ENCODE measurements at regions not wholly inside any gene's neighbourhood (a gene's known extent, or its start where the extent isn't known, plus 50 kb on each side); places are given as distances from the start of the nearest gene placed in this dataset.
"Not testable (repeated sequence)": the region's sequence is repeated elsewhere in the genome, so short reads cannot be mapped to it uniquely, and the experiment has no call there.

- Histone ChIP-seq H3K79me2 (ENCODE audit: insufficient read depth, low read depth) (no peaks in the 10 kb centered on the region), H2AFZ (ENCODE audit: low read depth) (no peak overlapping the region), H3K9ac (no peak overlapping the region), H3K4me3 (IDR thresholded peaks at IDR 0.05; ENCODE audit: insufficient read depth, low read depth, low read length) (no peak overlapping the region), H3K27ac (no peak overlapping the region), H4K20me1 (ENCODE audit: insufficient read depth) (no peaks in the 10 kb centered on the region), H3K27me3 (ENCODE audit: insufficient read depth, low read depth) (no peaks in the 10 kb centered on the region), H3K4me1 (ENCODE audit: low read depth, poor library complexity, severe bottlenecking) (no peaks in the 10 kb centered on the region), H3K36me3 (ENCODE audit: insufficient read depth) (no peaks in the 10 kb centered on the region), H3K4me2 (no peak overlapping the region)
- TF ChIP-seq CTCF (conservative IDR thresholded peaks at IDR 0.05; ENCODE audit: low read depth, low read length): no peak
Measured at GRCh38 chr3:153927107-153927506, 194.1 kb upstream of the ARHGEF26 start.

GRCh38 chr3:153928851-153929250 is 192.3 kb upstream of the ARHGEF26 start:
- H2AFZ ChIP-seq (ENCODE audit: low read depth): no peak overlapping the region
- no peak for TF ChIP-seq CTCF (conservative IDR thresholded peaks at IDR 0.05; ENCODE audit: low read depth, low read length)
- H3K9ac ChIP-seq: no peak overlapping the region
- no peaks in the 10 kb centered on the region for H4K20me1 ChIP-seq (ENCODE audit: insufficient read depth)
- no peaks in the 10 kb centered on the region for H3K27me3 ChIP-seq (ENCODE audit: insufficient read depth, low read depth)
- H3K79me2 ChIP-seq (ENCODE audit: insufficient read depth, low read depth): no peaks in the 10 kb centered on the region
- H3K36me3 ChIP-seq (ENCODE audit: insufficient read depth): no peaks in the 10 kb centered on the region
- no peak overlapping the region for H3K27ac ChIP-seq
- no peak overlapping the region for H3K4me2 ChIP-seq
- H3K4me3 ChIP-seq (IDR thresholded peaks at IDR 0.05; ENCODE audit: insufficient read depth, low read depth, low read length): no peak overlapping the region
- H3K4me1 ChIP-seq (ENCODE audit: low read depth, poor library complexity, severe bottlenecking): no peaks in the 10 kb centered on the region

GRCh38 chr3:153933481-153933880 is 187.7 kb upstream of the ARHGEF26 start:
- not testable (repeated sequence) for H3K79me2 ChIP-seq (ENCODE audit: insufficient read depth, low read depth); H3K27ac ChIP-seq; H3K4me1 ChIP-seq (ENCODE audit: low read depth, poor library complexity, severe bottlenecking); H3K4me3 ChIP-seq (IDR thresholded peaks at IDR 0.05; ENCODE audit: insufficient read depth, low read depth, low read length); H2AFZ ChIP-seq (ENCODE audit: low read depth); H3K9ac ChIP-seq; H3K36me3 ChIP-seq (ENCODE audit: insufficient read depth); H3K27me3 ChIP-seq (ENCODE audit: insufficient read depth, low read depth); H4K20me1 ChIP-seq (ENCODE audit: insufficient read depth); H3K4me2 ChIP-seq

- no peaks in the 10 kb centered on the region for H3K36me3 ChIP-seq (ENCODE audit: insufficient read depth)
- no peak overlapping the region for H3K4me2 ChIP-seq
- H3K27ac ChIP-seq: no peak overlapping the region
- TF ChIP-seq CTCF (conservative IDR thresholded peaks at IDR 0.05; ENCODE audit: low read depth, low read length): no peak
- H3K4me3 ChIP-seq (IDR thresholded peaks at IDR 0.05; ENCODE audit: insufficient read depth, low read depth, low read length): no peak overlapping the region
- no peaks in the 10 kb centered on the region for H3K79me2 ChIP-seq (ENCODE audit: insufficient read depth, low read depth)
- H3K4me1 ChIP-seq (ENCODE audit: low read depth, poor library complexity, severe bottlenecking): no peaks in the 10 kb centered on the region
- H2AFZ ChIP-seq (ENCODE audit: low read depth): no peak overlapping the region
- H3K27me3 ChIP-seq (ENCODE audit: insufficient read depth, low read depth): no peaks in the 10 kb centered on the region
- H3K9ac ChIP-seq: no peak overlapping the region
- no peaks in the 10 kb centered on the region for H4K20me1 ChIP-seq (ENCODE audit: insufficient read depth)
Measured at GRCh38 chr3:153944084-153944483, 177.1 kb upstream of the ARHGEF26 start.

GRCh38 chr3:153951276-153951675 is 169.9 kb upstream of the ARHGEF26 start:
- H2AFZ ChIP-seq (ENCODE audit: low read depth): no peak overlapping the region
- H4K20me1 ChIP-seq (ENCODE audit: insufficient read depth): no peaks in the 10 kb centered on the region
- H3K36me3 ChIP-seq (ENCODE audit: insufficient read depth): no peaks in the 10 kb centered on the region
- no peak overlapping the region for H3K9ac ChIP-seq
- H3K4me2 ChIP-seq: no peak overlapping the region
- no peak overlapping the region for H3K27ac ChIP-seq
- H3K4me1 ChIP-seq (ENCODE audit: low read depth, poor library complexity, severe bottlenecking): no peaks in the 10 kb centered on the region
- no peaks in the 10 kb centered on the region for H3K27me3 ChIP-seq (ENCODE audit: insufficient read depth, low read depth)
- no peak for TF ChIP-seq CTCF (conservative IDR thresholded peaks at IDR 0.05; ENCODE audit: low read depth, low read length)
- no peaks in the 10 kb centered on the region for H3K79me2 ChIP-seq (ENCODE audit: insufficient read depth, low read depth)
- H3K4me3 ChIP-seq (IDR thresholded peaks at IDR 0.05; ENCODE audit: insufficient read depth, low read depth, low read length): no peak overlapping the region
